GM12872 (cell line): ENCODE measurements at regions not wholly inside any gene's neighbourhood (a gene's known extent, or its start where the extent isn't known, plus 50 kb on each side); places are given as distances from the start of the nearest gene placed in this dataset.

Experiments used
- TF ChIP-seq, protein P1 (sequence below): IDR thresholded peaks from 3 replicates; pipeline ENCODE4 v1.5.1; 2011; ENCODE audit warnings: low read depth, mild to moderate bottlenecking, low read length, moderate library complexity; ENCODE audit not compliant: insufficient read depth

DNA sequence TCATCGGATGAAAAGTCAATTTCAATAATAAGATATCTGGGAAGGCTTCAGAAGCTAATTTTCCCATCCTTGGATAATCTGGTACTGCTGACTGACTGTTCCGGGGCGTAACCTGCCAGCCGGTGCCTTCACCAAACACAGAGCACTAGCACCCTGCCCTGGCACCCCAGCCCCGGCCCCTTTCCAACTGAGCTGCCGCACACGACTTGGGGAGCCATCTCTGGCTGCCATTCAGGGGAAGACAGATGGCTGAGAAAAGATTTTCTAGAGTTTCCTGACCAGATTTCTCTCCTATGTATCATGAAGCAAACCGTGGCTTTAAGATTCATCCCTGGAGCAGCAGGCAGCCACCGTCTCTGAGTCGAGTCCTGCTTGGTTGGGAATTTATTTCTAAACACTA, 96.0 kb upstream of the SYT6 start:
- TF ChIP-seq, protein P1, sequence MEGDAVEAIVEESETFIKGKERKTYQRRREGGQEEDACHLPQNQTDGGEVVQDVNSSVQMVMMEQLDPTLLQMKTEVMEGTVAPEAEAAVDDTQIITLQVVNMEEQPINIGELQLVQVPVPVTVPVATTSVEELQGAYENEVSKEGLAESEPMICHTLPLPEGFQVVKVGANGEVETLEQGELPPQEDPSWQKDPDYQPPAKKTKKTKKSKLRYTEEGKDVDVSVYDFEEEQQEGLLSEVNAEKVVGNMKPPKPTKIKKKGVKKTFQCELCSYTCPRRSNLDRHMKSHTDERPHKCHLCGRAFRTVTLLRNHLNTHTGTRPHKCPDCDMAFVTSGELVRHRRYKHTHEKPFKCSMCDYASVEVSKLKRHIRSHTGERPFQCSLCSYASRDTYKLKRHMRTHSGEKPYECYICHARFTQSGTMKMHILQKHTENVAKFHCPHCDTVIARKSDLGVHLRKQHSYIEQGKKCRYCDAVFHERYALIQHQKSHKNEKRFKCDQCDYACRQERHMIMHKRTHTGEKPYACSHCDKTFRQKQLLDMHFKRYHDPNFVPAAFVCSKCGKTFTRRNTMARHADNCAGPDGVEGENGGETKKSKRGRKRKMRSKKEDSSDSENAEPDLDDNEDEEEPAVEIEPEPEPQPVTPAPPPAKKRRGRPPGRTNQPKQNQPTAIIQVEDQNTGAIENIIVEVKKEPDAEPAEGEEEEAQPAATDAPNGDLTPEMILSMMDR: no peak

DNA sequence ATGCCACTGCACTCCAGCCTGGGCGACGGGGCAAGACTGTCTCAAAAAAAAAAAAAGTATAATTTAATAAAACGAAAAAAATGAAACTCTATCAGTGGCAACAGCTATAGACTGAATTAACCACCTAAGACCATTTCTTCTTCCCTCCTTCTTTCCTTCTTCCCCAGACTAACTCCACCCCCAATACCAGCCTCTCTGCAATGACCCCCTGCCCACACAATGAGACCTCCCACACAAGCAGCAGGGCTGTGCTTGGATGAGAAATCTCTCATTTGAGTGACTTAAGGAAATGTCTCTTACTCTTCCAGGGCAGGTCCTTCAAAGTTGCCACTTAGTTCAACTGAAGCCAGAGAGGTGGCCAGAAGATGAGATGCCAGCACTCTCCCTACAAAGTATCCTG, 94.5 kb upstream of the SYT6 start:
- TF ChIP-seq, protein P1: no peak

DNA sequence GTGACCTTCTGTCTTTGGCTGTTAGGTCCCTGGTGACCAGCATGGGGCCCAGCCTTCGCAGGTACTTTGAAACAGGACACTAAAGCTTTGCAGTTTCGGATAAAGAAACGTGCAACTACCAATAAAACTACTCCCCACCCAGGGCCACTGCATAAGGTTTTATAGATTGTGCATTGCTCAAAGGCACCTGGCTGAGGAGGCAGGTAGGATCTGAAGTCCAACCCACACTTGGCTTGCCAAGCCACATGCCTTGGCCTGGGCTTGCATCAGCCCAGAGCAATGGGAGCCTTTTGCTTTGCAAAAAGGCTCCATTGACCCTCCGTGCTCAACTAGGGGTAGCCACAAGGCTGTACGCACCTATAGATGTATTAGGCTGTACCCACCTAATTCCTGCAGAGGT, 84.4 kb upstream of the SYT6 start:
- TF ChIP-seq, protein P1: no peak

DNA sequence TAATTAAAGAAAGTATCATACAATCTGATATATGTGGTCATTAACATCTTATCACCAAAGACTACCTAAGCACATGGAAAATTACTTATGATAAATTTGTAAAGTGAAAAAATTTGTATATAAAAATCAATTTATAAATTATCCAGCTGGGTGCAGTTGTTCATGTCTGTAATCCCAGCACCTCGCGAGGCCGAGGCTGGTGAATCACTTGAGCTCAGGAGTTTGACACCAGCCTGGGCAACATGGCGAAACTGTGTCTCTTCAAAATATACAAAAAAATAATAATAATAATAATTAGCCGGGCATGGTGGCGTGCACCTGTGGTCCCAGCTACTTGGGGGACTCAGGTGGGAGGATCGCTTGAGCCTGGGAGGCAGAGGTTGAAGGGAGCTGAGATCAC, 82.8 kb upstream of the SYT6 start:
- TF ChIP-seq, protein P1: no peak

DNA sequence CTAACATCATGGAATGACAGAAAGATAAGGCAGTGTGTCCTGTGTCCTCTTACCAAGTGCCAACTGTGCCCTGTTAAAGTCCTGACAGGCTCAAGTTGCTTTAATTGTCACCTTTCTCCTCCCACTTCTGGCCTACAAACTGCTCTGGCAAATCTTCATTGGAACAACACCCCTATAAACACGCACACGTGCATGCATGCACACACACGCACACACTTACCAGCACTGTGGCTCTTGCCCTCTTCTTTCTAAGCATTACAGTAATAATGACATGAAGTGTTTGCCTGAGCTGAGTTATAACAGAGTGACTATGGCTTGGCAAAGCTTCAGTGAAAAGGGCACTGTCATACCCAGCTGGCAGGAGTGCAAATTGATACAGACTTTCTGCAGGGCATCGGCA, 82.3 kb upstream of the SYT6 start:
- TF ChIP-seq, protein P1: no peak

DNA sequence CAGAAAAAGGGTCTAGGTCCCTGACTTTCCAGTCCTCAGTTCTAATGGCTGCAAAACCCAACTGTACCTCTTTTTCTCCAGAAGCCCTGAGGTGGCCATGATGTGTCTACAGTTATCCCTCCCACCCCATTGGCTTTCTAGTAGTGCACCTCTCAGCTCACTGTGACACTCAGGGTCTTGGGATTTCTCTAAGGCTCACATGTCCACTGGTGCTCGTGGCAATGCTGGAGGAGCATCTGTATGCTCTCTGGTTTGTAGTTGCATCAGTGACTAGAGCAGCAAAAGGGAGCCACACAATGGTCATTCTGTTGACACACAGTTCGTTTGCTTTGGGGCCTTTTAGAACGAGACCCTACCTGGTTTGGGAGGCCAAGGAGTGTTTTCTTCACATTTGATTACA, 81.6 kb upstream of the SYT6 start:
- TF ChIP-seq, protein P1: no peak

DNA sequence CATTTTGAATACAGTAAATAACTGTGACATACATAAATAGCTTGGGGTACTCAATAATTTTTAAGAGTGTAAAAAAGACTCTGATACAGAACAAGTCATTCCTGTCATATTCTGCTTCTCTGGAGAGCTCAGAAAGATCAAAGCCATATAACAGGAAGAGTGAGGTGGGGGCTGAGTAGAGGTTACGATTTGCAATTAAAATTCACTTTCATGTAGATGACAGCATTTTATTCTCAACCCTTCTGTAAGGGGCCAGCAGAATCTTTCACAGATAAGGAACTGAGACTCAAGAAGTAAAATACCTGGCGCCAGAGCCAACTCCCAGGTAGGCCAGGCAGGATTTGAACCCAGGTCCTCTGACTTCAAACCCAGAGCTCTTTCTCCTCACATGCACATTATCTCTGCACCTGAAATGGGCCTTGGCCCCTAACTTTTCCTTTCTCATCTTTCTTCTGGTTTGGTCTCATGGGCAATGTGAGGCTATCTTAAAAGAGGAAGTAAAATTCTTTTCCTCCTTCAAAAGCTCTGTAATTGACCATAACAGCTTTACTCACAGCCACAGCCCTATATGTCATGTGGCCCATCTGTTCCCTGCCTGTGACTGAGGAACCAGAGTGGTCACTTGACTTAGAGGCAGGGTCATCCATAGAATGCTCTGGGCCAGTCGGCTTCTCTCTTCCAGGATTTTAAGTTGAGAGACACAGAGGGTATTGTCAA, 80.9 kb upstream of the SYT6 start:
- TF ChIP-seq, protein P1: no peak

DNA sequence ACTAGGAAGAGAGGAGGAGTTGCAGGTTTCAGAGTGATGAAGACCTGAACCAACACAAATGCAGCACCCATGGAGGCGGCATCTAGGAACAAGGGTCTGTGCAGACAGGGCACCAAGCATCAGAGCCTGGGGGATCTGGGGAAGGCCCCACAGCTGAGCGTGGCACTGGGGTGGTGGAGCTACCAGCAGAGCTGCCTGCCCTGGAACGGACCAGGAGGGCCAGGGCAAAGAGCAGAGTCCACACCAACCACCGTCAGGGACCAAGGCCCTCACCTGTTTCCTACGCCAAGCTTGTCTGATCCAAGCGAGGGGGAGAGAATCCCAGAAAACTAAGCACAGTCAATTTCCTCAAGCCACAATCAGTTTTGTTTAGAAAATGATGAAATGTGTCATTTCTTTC, 79.0 kb upstream of the SYT6 start:
- TF ChIP-seq, protein P1: no peak
